Mesendoderm (in vitro differentiated cells): ENCODE measurements at regions not wholly inside any gene's neighbourhood (a gene's known extent, or its start where the extent isn't known, plus 50 kb on each side); places are given as distances from the start of the nearest gene placed in this dataset.
"Not testable (repeated sequence)": the region's sequence is repeated elsewhere in the genome, so short reads cannot be mapped to it uniquely, and the experiment has no call there.

Experiments used
- DNase-seq: peaks from one replicate; pipeline ENCODE4 v3.0.0; 2013
- H2AK5ac ChIP-seq: 2 replicates; pipeline ENCODE4 v1.6.1; 2013; ENCODE audit warnings: low read length, inconsistent platforms
- H2BK120ac ChIP-seq: 2 replicates; pipeline ENCODE4 v1.6.1; 2013; ENCODE audit warnings: low read depth, mild to moderate bottlenecking, low read length, moderate library complexity, mixed read lengths
- H2BK15ac ChIP-seq: replicated peaks from 2 replicates; pipeline ENCODE4 v1.6.1; 2013; ENCODE audit warnings: low read depth, mild to moderate bottlenecking, moderate library complexity
- H2BK5ac ChIP-seq: 2 replicates; pipeline ENCODE4 v1.6.1; 2013; ENCODE audit warnings: low read length, inconsistent platforms
- H3K18ac ChIP-seq: 2 replicates; pipeline ENCODE4 v1.6.1; 2013; ENCODE audit warnings: mild to moderate bottlenecking, low read length, mixed read lengths
- H3K23ac ChIP-seq: one replicate; pipeline ENCODE4 v1.6.1; 2013; ENCODE audit warnings: low read length
- H3K27ac ChIP-seq: 2 replicates; pipeline ENCODE4 v1.5.1; 2013; ENCODE audit warnings: low read depth, mild to moderate bottlenecking, inconsistent platforms, low read length, moderate library complexity
- H3K27me3 ChIP-seq: 2 replicates; pipeline ENCODE4 v1.6.1; 2013; ENCODE audit warnings: low read length, control low read depth, mild to moderate bottlenecking, inconsistent platforms; ENCODE audit not compliant: insufficient read depth, poor library complexity
- H3K36me3 ChIP-seq: 2 replicates; pipeline ENCODE4 v1.6.1; 2013; ENCODE audit warnings: low read length, inconsistent platforms; ENCODE audit not compliant: control insufficient read depth, insufficient read depth
- H3K4ac ChIP-seq: one replicate; pipeline ENCODE4 v1.6.1; 2013; ENCODE audit warnings: low read depth, mild to moderate bottlenecking, low read length, moderate library complexity
- H3K4me1 ChIP-seq: 2 replicates; pipeline ENCODE4 v1.6.1; 2013; ENCODE audit warnings: low read depth, low read length, inconsistent platforms; ENCODE audit not compliant: control insufficient read depth
- H3K4me2 ChIP-seq: 2 replicates; pipeline ENCODE4 v1.6.1; 2013; ENCODE audit warnings: low read length
- H3K4me3 ChIP-seq: 2 replicates; pipeline ENCODE4 v1.5.1; 2013; ENCODE audit warnings: mild to moderate bottlenecking, low read length
- H3K56ac ChIP-seq: one replicate; pipeline ENCODE4 v1.6.1; 2013; ENCODE audit warnings: low read length
- H3K79me1 ChIP-seq: 2 replicates; pipeline ENCODE4 v1.6.1; 2013; ENCODE audit warnings: low read length, inconsistent platforms
- H3K79me2 ChIP-seq: 2 replicates; pipeline ENCODE4 v1.6.1; 2013; ENCODE audit warnings: mild to moderate bottlenecking, low read length; ENCODE audit not compliant: control insufficient read depth, insufficient read depth
- H3K9ac ChIP-seq: 2 replicates; pipeline ENCODE4 v1.6.1; 2013; ENCODE audit warnings: low read length, inconsistent platforms
- H4K5ac ChIP-seq: one replicate; pipeline ENCODE4 v1.6.1; 2013; ENCODE audit warnings: low read length
- H4K8ac ChIP-seq: one replicate; pipeline ENCODE4 v1.6.1; 2013; ENCODE audit warnings: low read depth, mild to moderate bottlenecking, control low read depth, low read length, moderate library complexity
- WGBS: extraction: QIAGEN DNeasy Blood & Tissue Kit; methylation state at CpG from one replicate; pipeline ENCODE4 v1.1.7; 2013; ENCODE audit warnings: low lambda C conversion rate, missing lambda C conversion rate; ENCODE audit not compliant: insufficient coverage; ENCODE audit errors: extremely low coverage; 5-methylcytosine and 5-hydroxymethylcytosine counted together

DNA sequence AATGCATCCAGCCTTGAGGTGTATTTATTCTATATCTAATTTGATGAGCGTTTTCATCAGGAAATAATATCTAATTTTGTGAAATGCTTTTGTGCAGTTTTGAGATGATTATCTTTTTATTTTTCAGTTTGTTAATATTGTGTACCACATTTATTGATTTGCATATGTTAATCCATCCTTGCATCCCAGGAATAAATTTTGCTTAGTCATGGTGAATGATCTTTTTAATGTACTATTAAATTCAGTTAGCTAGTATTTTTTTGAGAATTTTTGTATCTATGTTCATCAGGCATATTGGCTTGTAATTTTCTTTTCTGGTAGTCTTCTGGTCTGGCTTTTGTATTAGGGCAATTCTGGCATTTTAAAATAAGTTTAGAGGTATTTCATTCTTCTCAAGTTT is 697.5 kb upstream of the ADGRL4 start:
- Histone ChIP-seq H3K18ac (peak overlapping the region; percentile 94), H2BK5ac (no peak overlapping the region), H3K4ac (no peak overlapping the region), H3K4me3 (no peak overlapping the region), H2BK15ac (peak overlapping the region; percentile 12), H2AK5ac (no peak overlapping the region), H3K79me2 (no peaks in the 10 kb centered on the region), H3K27me3 (no peaks in the 10 kb centered on the region), H3K4me2 (no peak overlapping the region), H4K8ac (no peak overlapping the region), H3K56ac (peak overlapping the region; percentile 31), H4K5ac (no peak overlapping the region), H3K27ac (no peak overlapping the region), H3K36me3 (no peaks in the 10 kb centered on the region), H3K79me1 (no peaks in the 10 kb centered on the region), H3K4me1 (no peaks in the 10 kb centered on the region), H2BK120ac (peak overlapping the region; percentile 88), H3K9ac (no peak overlapping the region), H3K23ac (no peak overlapping the region)
- no peak for DNase-seq
- no CpG with 5 or more reads among the region's 1 CpG for WGBS

DNA sequence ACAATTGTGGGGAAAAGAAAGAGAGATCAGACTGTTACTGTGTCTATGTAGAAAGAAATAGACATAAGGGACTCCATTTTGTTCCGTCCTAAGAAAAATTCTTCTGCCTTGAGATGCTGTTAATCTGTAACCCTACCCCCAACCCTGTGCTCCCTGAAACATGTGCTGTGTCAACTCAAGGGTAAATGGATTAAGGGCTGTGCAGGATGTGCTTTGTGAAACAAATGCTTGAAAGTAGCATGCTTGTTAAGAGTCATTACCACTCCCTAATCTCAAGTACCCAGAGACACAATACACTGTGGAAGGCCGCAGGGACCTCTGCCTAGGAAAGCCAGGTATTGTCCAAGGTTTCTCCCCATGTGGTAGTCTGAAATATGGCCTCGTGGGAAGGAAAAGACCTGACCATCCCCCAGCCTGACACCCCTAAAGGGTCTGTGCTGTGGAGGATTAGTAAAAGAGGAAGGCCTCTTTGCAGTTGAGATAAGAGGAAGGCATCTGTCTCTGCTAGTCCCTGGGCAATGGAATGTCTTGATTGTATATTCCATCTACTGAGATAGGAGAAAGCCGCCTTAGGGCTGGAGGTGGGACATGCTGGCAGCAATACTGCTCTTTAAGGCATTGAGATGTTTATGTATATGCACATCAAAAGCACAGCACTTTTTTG is 695.9 kb upstream of the ADGRL4 start:
- not testable (repeated sequence) for H3K27me3 ChIP-seq, H3K9ac ChIP-seq, H3K4ac ChIP-seq, H2AK5ac ChIP-seq, H3K23ac ChIP-seq, H3K4me1 ChIP-seq, H3K18ac ChIP-seq, H3K79me2 ChIP-seq, H2BK15ac ChIP-seq, H4K8ac ChIP-seq, H2BK120ac ChIP-seq, H3K79me1 ChIP-seq, H4K5ac ChIP-seq, H3K56ac ChIP-seq, H3K4me3 ChIP-seq, H3K4me2 ChIP-seq, H2BK5ac ChIP-seq, H3K36me3 ChIP-seq
- DNase-seq, result peak; percentile 97
- no CpG with 5 or more reads among the region's 4 CpGs for WGBS
- H3K27ac ChIP-seq, result peak overlapping the region; percentile 87

DNA sequence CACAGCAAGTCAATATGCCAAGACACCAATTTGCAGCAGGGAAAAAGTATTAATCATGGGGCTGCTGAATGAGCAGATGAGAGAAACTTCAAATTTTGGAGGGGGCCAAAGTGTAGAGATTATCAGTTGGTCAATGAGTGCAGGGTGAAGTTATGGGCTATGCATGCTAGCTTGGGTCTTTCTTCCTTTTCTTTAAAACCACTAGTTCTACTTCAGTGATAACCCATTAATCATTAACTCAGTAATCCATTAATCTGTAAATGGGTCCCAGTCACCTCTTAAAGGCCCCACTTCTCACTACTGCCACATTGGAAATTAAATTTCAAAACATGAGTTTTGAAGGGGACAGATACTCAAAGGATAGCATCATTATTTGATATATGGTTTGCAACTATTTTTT is 688.6 kb upstream of the ADGRL4 start:
- Histone ChIP-seq H3K27ac (peak overlapping the region; percentile 72), H3K36me3 (no peaks in the 10 kb centered on the region), H4K8ac (no peak overlapping the region), H3K4me2 (no peak overlapping the region), H3K27me3 (no peaks in the 10 kb centered on the region), H2BK5ac (peak overlapping the region; percentile 95), H3K56ac (peak overlapping the region; percentile 76), H3K4me1 (peaks cover 10% of the 10 kb centered on the region), H3K9ac (peak overlapping the region; percentile 36), H2AK5ac (peak overlapping the region; percentile 78), H4K5ac (peak overlapping the region; percentile 56), H2BK120ac (peak overlapping the region; percentile 88), H3K79me2 (no peaks in the 10 kb centered on the region), H3K23ac (no peak overlapping the region), H2BK15ac (no peak overlapping the region), H3K18ac (peak overlapping the region; percentile 1), H3K4me3 (no peak overlapping the region), H3K79me1 (no peaks in the 10 kb centered on the region), H3K4ac (no peak overlapping the region)
- peak; percentile 28 for DNase-seq

DNA sequence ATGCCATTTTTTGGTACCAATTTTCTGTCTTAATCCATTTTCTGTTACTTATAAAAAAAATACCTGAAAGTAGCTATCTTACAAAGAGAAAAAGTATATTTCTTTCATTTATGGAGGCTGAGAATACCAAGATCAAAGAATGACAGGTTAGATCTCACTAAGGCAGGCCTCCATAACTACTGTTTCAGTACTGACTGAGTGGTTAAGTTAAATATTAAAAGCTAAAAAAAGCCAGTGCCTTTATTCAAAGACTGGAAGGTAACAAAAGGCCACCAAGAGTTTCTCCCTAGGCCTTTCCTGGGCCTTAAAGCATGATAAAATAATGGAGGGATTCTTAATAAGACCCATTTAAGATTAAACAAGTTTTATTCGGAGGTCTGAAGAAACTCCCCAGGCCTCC is 687.7 kb upstream of the ADGRL4 start:
- no CpG with 5 or more reads among the region's 1 CpG for WGBS
- no peak overlapping the region for H3K4ac ChIP-seq
- no peak overlapping the region for H3K18ac ChIP-seq
- H2AK5ac ChIP-seq, result no peak overlapping the region
- H2BK15ac ChIP-seq, result no peak overlapping the region
- H3K27me3 ChIP-seq, result no peaks in the 10 kb centered on the region
- H2BK5ac ChIP-seq, result no peak overlapping the region
- no peak overlapping the region for H3K23ac ChIP-seq
- no peak for DNase-seq
- no peaks in the 10 kb centered on the region for H3K79me2 ChIP-seq
- no peaks in the 10 kb centered on the region for H3K36me3 ChIP-seq
- no peak overlapping the region for H3K4me3 ChIP-seq
- peaks cover 10% of the 10 kb centered on the region for H3K4me1 ChIP-seq
- H3K27ac ChIP-seq, result no peak overlapping the region
- no peak overlapping the region for H4K5ac ChIP-seq
- H3K79me1 ChIP-seq, result no peaks in the 10 kb centered on the region
- no peak overlapping the region for H3K4me2 ChIP-seq
- no peak overlapping the region for H2BK120ac ChIP-seq
- no peak overlapping the region for H4K8ac ChIP-seq
- H3K56ac ChIP-seq, result no peak overlapping the region
- H3K9ac ChIP-seq, result no peak overlapping the region

DNA sequence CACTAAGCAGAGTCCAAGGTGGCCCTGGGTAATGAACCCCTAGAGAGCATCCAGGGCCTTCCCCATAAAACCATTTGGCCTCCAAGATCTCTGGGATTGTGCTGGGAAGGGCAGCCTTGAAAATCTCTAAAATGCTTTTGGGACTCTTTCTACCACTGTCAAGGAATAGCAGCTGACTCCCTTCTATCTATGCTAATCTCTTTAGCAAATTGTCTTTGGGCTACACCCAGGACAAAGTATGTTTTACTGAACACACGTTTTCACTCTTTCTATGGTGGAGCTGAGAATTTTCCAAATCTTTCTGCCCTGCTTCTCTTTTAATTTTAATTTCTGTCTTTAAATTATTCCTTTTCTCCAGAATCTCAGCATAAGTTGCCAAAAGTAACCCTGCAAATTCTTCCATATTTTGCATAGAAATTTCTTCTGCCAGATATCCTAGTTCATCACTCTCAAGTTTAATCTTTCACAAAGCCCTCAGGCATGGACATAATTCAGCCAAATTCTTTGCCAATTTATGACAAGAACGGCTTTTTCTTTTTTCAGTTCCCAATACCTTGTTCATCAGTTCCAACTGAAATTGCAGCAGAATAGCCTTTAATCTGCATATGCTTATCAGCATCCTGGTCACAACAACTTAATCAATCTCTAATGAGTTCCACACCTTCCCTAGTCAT is 687.0 kb upstream of the ADGRL4 start:
- Histone ChIP-seq H3K4ac (no peak overlapping the region), H2BK5ac (peak overlapping the region; percentile 82), H2BK15ac (no peak overlapping the region), H3K4me3 (no peak overlapping the region), H3K56ac (peak overlapping the region; percentile 52), H4K8ac (no peak overlapping the region), H3K4me2 (no peak overlapping the region), H4K5ac (no peak overlapping the region), H2BK120ac (peak overlapping the region; percentile 15), H3K4me1 (peaks cover 10% of the 10 kb centered on the region), H3K79me1 (no peaks in the 10 kb centered on the region), H3K79me2 (no peaks in the 10 kb centered on the region), H3K9ac (no peak overlapping the region), H3K27ac (no peak overlapping the region), H3K23ac (no peak overlapping the region), H3K27me3 (no peaks in the 10 kb centered on the region), H2AK5ac (no peak overlapping the region), H3K36me3 (no peaks in the 10 kb centered on the region), H3K18ac (peak overlapping the region; percentile 71)
- peak; percentile 67 for DNase-seq
- no CpG with 5 or more reads among the region's 2 CpGs for WGBS

DNA sequence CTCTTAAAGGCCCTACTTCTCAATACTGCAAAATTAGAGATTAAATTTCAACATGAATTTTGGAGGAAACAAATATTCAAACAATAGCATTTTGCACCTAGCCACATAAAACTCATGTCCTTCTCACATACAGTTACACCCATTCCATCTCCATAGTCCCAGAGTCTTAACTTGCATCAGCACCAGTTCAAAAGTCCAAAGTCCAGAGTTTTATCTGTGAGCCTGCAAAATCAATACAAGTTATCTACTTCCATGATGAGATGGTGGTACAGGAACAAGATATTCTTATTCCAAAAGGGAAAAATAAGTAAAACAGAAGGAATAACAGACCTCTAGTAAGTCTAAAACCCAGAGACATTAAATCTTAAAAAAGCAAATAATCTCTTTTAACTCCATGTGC is 686.0 kb upstream of the ADGRL4 start:
- no peak overlapping the region for H3K9ac ChIP-seq
- DNase-seq, result no peak
- no peak overlapping the region for H3K27ac ChIP-seq
- peak overlapping the region; percentile 71 for H3K18ac ChIP-seq
- no peaks in the 10 kb centered on the region for H3K36me3 ChIP-seq
- no peak overlapping the region for H4K5ac ChIP-seq
- H3K23ac ChIP-seq, result no peak overlapping the region
- no peak overlapping the region for H2BK120ac ChIP-seq
- H2BK5ac ChIP-seq, result no peak overlapping the region
- H3K4me1 ChIP-seq, result peaks cover 10% of the 10 kb centered on the region
- no peak overlapping the region for H4K8ac ChIP-seq
- H2AK5ac ChIP-seq, result no peak overlapping the region
- no peak overlapping the region for H3K4me3 ChIP-seq
- no peak overlapping the region for H3K4me2 ChIP-seq
- H3K27me3 ChIP-seq, result no peaks in the 10 kb centered on the region
- H3K4ac ChIP-seq, result no peak overlapping the region
- H2BK15ac ChIP-seq, result no peak overlapping the region
- no peaks in the 10 kb centered on the region for H3K79me1 ChIP-seq
- H3K56ac ChIP-seq, result no peak overlapping the region
- H3K79me2 ChIP-seq, result no peaks in the 10 kb centered on the region
